ENCODE measurements at regions not wholly inside any gene's neighbourhood (a gene's known extent, or its start where the extent isn't known, plus 50 kb on each side); places are given as distances from the start of the nearest gene placed in this dataset.
"Not testable (repeated sequence)": the region's sequence is repeated elsewhere in the genome, so short reads cannot be mapped to it uniquely, and the experiment has no call there.

DNA sequence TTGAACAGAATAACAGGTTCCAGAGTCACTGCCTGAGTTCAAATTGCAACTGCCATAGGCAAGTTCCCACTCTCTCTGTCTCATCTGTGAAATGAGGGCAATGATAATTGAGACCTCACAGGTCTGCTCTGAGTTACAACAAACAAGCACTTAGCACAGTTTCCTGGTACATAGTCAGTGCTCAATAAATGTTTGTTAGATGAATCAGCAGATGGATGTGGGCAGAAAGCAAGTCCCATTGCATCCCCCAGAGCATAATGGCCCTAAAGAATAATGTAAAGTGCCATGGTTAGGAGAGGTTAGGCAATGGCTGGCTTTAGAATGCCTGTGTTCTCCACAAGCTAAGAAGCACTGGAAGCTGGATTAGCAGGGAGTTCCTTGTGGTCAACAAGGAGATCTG is 136.5 kb upstream of the LARP1 start:
- no peak for DNase-seq

- no peak for DNase-seq
These were observed 136.6 kb upstream of the HAND1 start for GRCh38 chr5:154614595-154614994.

DNA sequence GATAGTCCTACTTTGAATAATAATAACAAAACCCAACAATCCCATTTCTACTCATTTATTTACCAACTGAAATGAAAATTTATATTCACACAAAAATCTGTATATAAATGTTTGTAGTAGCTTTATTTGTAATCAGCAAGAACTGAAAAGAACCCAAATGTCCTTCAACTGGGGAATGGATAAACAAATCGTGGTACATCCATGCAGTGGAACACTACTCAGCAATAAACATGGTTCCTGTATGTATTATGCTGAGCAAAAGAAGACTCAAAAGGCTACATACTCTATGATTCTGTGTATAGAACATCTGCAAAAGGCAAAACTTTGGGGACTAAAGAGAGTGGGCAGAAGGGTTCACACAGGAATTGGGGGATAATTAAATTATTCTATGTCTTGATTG is 136.1 kb upstream of the HAND1 start:
- DNase-seq: no peak

DNA sequence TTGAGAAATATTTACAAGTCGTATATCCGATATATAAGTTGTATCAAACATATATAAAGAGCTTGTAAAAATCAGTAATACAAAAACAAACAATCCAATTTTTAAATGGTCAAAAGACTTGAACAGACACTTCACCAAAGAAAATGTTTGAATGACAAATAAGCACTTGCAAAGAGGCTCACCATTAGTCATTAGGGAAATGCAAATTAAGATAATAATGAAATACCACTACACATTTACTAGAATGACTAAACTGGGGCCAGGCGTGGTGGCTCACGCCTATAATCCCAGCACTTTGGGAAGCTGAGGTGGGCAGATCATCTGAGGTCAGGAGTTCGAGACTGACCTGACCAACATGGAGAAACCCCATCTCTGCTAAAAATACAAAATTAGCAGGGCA is 134.6 kb upstream of the HAND1 start:
- DNase-seq: no peak

GRCh38 chr5:154611341-154611767 is 133.3 kb upstream of the HAND1 start:
- DNase-seq: no peak

- peak; percentile 46 for DNase-seq
These were observed 132.5 kb upstream of the HAND1 start for GRCh38 chr5:154610321-154611154.

DNA sequence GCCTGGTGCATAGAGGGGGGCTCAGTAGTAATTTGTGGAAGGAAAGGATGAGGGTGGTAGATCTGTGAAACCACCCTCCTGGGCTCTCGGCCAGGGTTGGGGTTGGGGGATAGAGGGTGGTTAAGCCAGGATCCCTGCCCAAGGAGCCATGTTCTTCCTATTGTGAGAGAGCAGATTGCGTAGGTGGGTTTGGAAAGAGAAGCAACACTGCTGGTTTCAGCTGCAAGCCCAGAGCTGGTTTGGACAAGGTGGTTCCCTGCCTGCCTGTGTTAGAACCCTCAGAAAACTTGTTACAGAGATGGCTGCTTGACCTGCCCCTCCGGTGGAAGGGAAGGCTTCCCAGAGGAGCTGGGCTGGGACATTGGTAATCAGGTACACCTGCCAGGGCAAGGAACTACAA is 131.2 kb upstream of the HAND1 start:
- DNase-seq: no peak

DNA sequence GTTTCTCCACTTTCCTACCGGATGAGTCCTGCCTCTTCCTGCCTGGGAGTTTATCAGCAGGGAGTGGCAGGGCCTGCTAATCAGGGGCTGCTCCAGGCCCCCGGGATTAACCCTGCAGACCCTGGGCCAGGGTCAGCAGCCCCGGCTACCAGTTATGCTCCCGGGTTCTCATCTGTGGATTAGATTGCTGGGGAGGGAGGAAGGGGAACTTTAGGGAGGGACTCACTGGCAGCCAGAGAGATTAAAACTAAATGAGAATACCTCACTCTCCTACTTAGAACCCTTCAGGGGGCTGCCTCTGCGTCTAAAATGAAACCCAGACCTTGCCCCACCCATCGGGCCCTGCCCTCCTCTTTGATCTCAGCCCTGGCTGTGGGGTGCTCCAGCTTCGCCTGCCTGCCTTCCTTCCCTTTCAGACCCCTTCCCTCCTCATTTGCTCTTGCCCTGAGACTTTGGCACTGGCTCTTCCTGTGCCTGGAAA is 130.5 kb upstream of the HAND1 start:
- DNase-seq: no peak

- no peak for DNase-seq
These were observed 129.7 kb upstream of the HAND1 start for GRCh38 chr5:154607746-154608145.

GRCh38 chr5:154606246-154606645 is 128.2 kb upstream of the HAND1 start:
- DNase-seq: no peak

DNA sequence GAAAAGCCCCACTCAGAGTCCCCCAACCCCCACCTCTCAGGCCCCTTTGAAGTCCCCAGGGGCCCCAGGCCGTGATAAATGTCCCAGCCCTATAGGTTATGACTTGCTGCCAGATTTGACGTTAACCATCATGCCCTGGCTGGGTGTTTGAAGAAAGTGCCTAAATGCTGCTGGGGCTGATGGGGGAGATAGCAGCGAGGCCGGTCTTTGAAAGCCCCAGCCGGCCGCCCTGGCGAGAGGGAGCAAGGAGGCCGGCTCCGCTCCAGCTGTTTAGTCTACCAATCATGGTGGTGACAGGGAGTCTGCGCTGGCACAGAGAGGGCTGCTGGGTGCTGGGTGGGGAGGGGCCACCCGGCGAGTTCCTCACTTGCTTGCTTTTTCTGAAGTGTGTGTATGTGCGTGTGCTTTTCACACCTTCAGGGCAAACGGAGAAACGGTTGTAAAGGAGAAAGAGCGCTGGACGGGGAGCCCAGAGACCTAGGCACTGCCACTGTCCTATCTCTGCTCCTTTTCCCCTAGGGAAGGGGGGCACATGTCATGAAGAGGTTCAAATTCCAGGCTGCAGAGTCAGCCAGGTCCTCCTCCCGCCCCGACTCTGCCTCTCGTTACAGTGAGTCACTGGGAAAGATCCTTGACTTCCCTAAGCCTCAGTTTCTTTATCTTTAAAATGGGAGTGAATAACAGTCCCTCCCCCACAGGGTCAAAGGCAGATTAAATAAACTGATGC is 126.1 kb upstream of the HAND1 start:
- DNase-seq: no peak

DNA sequence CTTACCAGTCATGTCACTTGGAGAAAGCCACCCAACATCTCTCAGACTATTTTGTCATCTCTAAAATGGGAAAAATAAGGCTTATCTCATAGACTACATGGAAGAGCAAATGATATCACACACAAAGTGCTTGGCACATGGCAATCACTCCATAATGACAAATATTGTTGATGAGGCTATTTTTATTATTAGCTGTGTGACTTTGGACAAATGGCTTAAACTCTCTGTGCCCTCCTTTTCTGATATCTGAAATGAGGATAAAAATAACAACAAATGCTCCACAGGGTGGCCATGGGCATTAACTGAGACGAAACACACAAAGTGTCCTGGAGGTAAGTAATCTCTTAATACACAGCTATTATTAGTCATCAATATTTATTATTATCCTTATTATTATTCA is 125.5 kb upstream of the HAND1 start:
- no peak for DNase-seq

GRCh38 chr5:154603011-154603410 is 125.0 kb upstream of the HAND1 start:
- no peak for DNase-seq

GRCh38 chr5:154601014-154601413 is 123.0 kb upstream of the HAND1 start:
- no peak for DNase-seq

GRCh38 chr5:154598021-154598420 is 120.0 kb upstream of the HAND1 start:
- DNase-seq: no peak

DNA sequence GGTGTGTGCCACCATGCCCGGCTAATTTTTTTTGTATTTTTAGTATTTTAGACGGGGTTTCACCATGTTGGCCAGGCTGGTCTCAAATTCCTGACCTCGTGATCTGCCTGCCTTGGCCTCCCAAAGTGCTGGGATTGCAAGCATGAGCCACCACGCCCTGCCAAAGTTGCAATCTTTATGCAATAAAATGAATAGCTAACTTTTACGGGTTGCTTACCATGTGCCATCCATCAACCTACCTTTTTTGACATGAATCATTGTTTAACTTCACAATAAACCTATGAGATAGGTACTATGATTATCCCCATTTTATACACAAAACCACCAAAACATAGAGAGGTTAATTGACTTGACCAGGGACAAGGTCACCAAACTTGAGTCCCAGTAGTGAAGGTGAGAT is 118.8 kb upstream of the HAND1 start:
- not testable (repeated sequence) for DNase-seq

DNA sequence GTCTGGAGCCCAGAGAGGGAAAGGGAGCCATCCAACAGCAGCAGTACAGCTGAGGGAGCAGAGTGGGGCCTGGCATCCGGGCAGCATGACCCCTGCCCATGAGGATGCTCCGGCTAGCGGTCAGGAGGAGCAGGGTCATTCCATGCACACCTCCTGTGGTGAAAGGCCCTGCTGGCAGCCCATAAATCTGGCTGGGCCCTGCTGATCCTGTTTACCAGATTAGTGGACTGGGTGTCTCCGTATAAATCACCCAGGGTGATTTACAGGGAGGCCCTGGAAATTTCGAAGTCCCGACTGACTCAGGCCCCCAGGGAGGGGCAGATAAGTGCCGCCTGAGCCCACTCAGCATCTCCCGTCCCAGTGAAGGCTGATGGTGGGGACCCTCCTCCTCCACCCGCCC is 117.6 kb upstream of the HAND1 start:
- DNase-seq: no peak

- no peak for DNase-seq
These were observed 115.8 kb upstream of the HAND1 start for GRCh38 chr5:154593796-154594195.

DNA sequence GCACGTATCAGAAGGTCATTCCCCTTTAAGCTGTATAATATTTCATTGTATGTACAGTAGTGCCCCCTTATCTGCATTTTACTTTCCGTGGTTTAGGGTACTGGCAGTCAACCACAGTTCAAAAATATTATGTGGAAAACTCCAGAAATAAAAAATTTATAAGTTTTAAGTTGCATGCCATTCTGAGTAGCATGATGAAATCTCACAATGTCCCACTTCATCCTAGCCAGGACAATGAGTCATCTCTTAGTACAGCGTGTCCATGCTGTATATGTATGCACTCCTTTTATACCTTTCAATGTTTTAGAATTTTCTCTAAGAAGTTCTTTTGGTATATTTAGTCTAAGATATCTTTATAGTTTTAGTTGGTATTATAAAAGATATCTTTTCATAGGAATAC is 115.0 kb upstream of the HAND1 start:
- no peak for DNase-seq

DNA sequence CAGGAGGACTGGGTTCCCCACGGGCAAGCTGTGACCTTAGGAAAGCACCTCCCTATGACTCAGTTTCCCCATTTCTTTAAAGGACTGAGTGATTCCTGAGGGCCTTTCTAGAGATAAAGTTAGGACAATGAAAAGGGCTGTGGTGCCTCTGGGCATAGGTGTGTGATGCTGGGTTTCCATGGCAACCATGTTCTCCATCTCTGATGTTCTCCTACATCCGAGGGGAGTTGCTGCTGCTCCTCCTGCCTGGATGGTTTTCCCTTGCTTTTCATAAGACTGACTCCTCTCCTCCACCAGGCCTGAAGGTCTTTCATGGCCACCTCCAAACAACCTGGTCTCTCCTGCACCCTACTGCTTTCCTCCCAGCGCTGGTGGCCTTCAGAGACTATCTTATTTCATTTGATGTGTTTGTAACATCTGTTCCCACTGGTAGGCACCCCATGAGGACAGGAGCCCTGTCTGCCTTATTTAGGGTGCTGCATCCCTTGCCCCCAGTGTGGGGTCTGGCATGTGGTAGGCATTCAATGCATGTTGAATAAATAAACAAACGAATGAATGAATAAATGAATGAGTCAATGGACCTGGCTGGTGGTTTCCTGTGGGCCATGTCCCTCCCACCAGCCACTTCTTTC is 112.2 kb upstream of the HAND1 start:
- no peak for DNase-seq

GRCh38 chr5:154589511-154589910 is 111.5 kb upstream of the HAND1 start:
- DNase-seq: no peak

DNA sequence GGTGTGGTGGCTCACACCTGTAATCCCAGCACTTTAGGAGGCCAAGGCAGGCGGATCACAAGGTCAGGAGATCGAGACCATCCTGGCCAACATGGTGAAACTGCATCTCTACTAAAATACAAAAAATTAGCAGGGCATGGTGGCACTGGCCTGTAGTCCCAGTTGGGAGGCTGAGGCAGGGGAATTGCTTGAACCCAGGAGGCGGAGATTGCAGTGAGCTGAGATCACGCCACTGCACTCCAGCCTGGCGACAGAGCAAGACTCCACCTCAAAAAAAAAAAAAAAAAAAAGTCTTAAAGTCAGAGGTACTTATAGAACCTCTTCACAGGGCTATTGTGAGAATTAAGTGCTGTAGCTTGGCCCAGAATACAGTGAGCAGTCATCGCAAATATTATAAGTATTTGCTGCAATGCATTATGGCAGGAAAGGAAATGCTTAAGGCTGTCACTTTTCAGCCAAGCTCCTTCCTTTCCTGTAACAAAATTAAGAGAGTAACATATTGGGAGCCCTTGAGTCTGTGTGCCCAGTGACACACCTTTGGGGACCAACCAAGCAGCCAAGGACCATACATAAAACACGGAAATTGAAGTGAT is 110.9 kb upstream of the HAND1 start:
- DNase-seq: not testable (repeated sequence)

DNA sequence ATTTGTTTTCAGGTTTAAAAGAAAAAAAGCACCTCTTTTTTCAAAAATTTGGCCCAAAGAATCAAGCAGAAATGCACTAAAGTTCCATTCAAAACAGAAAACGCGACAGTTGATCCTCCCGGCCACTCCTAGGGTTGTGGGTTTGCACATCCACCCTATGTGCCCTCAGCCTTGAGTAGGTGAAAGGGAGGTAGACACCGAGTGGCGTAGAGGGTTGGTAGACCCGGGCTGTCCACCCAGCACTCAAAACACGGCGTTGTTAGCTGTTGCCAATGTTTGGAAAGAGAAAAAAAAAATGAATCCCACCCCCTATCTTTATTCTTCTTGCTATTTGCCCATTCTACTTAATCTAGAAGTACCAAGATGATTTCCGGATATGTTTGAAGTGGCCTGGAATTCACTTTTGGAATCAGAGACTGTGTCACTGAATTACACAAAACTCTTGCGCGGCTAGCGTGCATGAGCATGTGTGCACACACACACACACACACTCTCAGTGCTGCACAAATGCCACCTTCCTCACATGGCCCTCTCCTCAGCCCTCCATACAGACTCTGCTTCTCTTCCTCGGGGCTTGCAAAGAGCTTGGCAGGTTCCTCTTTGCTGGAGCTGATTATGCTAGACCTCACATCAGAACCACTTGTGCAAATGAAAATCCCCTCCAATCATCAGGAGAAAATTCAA is 110.2 kb upstream of the HAND1 start:
- DNase-seq: no peak
